GM19452 (cell line): ENCODE measurements at regions not wholly inside any gene's neighbourhood (a gene's known extent, or its start where the extent isn't known, plus 50 kb on each side); places are given as distances from the start of the nearest gene placed in this dataset.

Source experiments
- ATAC-seq: cut with Tn5 transposase; IDR thresholded peaks from one replicate; pipeline ENCODE4 v1.9.1; 2021; ENCODE audit not compliant: unreplicated experiment

- no peak for ATAC-seq
These were observed 242.1 kb upstream of the GSE1 start for GRCh38 chr16:85370881-85371651.

GRCh38 chr16:85371948-85372347 is 241.2 kb upstream of the GSE1 start:
- ATAC-seq = no peak

- ATAC-seq = no peak
These were observed 240.3 kb upstream of the GSE1 start for GRCh38 chr16:85372627-85373372.

GRCh38 chr16:85373741-85374570 is 239.2 kb upstream of the GSE1 start:
- ATAC-seq = no peak

GRCh38 chr16:85374571-85374872 is 238.6 kb upstream of the GSE1 start:
- ATAC-seq = no peak

- no peak for ATAC-seq
These were observed 237.8 kb upstream of the GSE1 start for GRCh38 chr16:85375282-85375681.

GRCh38 chr16:85376292-85377095 is 236.6 kb upstream of the GSE1 start:
- no peak for ATAC-seq

- no peak for ATAC-seq
These were observed 235.6 kb upstream of the GSE1 start for GRCh38 chr16:85377388-85378144.

GRCh38 chr16:85378145-85379040 is 234.7 kb upstream of the GSE1 start:
- ATAC-seq = no peak

- ATAC-seq = no peak
These were observed 233.8 kb upstream of the GSE1 start for GRCh38 chr16:85379041-85380001.

GRCh38 chr16:85380002-85380395 is 233.1 kb upstream of the GSE1 start:
- no peak for ATAC-seq

GRCh38 chr16:85380905-85381737 is 232.0 kb upstream of the GSE1 start:
- ATAC-seq = no peak

GRCh38 chr16:85381738-85382592 is 231.2 kb upstream of the GSE1 start:
- ATAC-seq = no peak

- ATAC-seq = no peak
These were observed 230.4 kb upstream of the GSE1 start for GRCh38 chr16:85382717-85383118.

- ATAC-seq = no peak
These were observed 229.0 kb upstream of the GSE1 start for GRCh38 chr16:85383836-85384832.
